ENCODE measurements at regions not wholly inside any gene's neighbourhood (a gene's known extent, or its start where the extent isn't known, plus 50 kb on each side); places are given as distances from the start of the nearest gene placed in this dataset.
"Not testable (repeated sequence)": the region's sequence is repeated elsewhere in the genome, so short reads cannot be mapped to it uniquely, and the experiment has no call there.

- H3K36me3 ChIP-seq (replicated peaks; ENCODE audit: insufficient read depth, low read depth); H3K4me3 ChIP-seq; H3K9me2 ChIP-seq (replicated peaks; ENCODE audit: insufficient read depth); H3K79me2 ChIP-seq; H3K9me3 ChIP-seq (ENCODE audit: low read depth); H3K4me1 ChIP-seq (ENCODE audit: insufficient read depth); H3K27me3 ChIP-seq; H4K20me1 ChIP-seq (ENCODE audit: insufficient read depth, poor library complexity, severe bottlenecking): not testable (repeated sequence)
- Histone ChIP-seq H3K27ac (peak overlapping the region; percentile 94), H3K4me2 (peak overlapping the region; percentile 74), H2AFZ (peak overlapping the region; percentile 5)
- WGBS (ENCODE audit: low lambda C conversion rate, missing lambda C conversion rate) = 21% methylated on average over 16 of the region's 16 CpGs
- DNase-seq (ENCODE audit: low spot score) = peak; percentile 52
These were observed 122.8 kb upstream of the DEFB108B start for GRCh38 chr11:71710171-71710671.

DNA sequence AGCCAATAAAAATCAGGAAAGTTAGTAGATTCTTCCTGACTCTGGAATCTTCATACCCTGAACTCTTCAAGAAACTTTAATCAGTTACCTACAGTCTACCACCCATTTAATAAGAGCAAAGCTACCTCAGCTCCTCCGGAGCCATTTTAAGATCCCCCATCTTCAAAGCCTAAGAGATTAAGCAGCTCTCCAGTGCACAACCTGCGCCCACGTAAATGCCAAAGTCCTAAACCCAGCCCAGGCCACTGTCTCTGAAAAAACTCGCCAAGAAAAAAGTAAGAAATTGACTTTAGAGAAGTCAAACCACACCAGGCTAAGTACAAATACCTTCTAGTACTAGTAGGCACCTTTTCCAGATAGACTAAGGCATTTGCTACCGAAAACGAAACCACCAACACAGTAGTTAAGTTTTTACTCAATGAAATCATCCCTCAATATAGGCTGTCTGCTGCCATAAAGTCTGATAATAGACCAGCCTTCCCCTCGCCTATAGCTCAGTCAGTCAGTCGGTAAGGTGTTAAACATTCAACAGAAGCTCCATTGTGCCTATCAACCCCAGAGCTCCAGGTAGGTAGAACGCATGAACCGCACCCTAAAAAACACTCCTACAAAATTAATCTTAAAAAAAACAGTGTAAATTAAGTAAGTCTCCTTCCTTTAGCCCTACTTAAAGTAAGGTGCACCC lies 122.2 kb upstream of the DEFB108B start:
- H3K79me2 ChIP-seq, H2AFZ ChIP-seq: not testable (repeated sequence)
- WGBS (ENCODE audit: low lambda C conversion rate, missing lambda C conversion rate) = 55% methylated on average over 10 of the region's 10 CpGs

GRCh38 chr11:71712350-71712749 lies 120.7 kb upstream of the DEFB108B start:
- H3K4me2 ChIP-seq; H3K9me3 ChIP-seq (ENCODE audit: low read depth); H3K9me2 ChIP-seq (replicated peaks; ENCODE audit: insufficient read depth); H3K36me3 ChIP-seq (replicated peaks; ENCODE audit: insufficient read depth, low read depth); H3K79me2 ChIP-seq; H3K4me3 ChIP-seq; DNase-seq (ENCODE audit: low spot score); H4K20me1 ChIP-seq (ENCODE audit: insufficient read depth, poor library complexity, severe bottlenecking); H2AFZ ChIP-seq; H3K27ac ChIP-seq; H3K27me3 ChIP-seq; H3K4me1 ChIP-seq (ENCODE audit: insufficient read depth): not testable (repeated sequence)
- 80% methylated on average over 2 of the region's 2 CpGs for WGBS (ENCODE audit: low lambda C conversion rate, missing lambda C conversion rate)

More for the DNA sequence above, 122.2 kb upstream of the DEFB108B start:
- not testable (repeated sequence) for H3K36me3 ChIP-seq (replicated peaks; ENCODE audit: insufficient read depth, low read depth); H3K9me2 ChIP-seq (replicated peaks; ENCODE audit: insufficient read depth); H3K4me1 ChIP-seq (ENCODE audit: insufficient read depth); DNase-seq (ENCODE audit: low spot score); H3K27me3 ChIP-seq; H3K9me3 ChIP-seq (ENCODE audit: low read depth); H4K20me1 ChIP-seq (ENCODE audit: insufficient read depth, poor library complexity, severe bottlenecking)
- Histone ChIP-seq H3K4me2 (peak overlapping the region; percentile 74), H3K4me3 (peak overlapping the region; percentile 5), H3K27ac (peak overlapping the region; percentile 94)

GRCh38 chr11:71712846-71713245 lies 120.2 kb upstream of the DEFB108B start:
- DNase-seq (ENCODE audit: low spot score); H3K4me2 ChIP-seq; H3K36me3 ChIP-seq (replicated peaks; ENCODE audit: insufficient read depth, low read depth); H3K9me2 ChIP-seq (replicated peaks; ENCODE audit: insufficient read depth); H3K4me1 ChIP-seq (ENCODE audit: insufficient read depth); H3K9me3 ChIP-seq (ENCODE audit: low read depth); H4K20me1 ChIP-seq (ENCODE audit: insufficient read depth, poor library complexity, severe bottlenecking); H3K4me3 ChIP-seq; H3K27ac ChIP-seq; H2AFZ ChIP-seq; H3K79me2 ChIP-seq; H3K27me3 ChIP-seq: not testable (repeated sequence)
- WGBS (ENCODE audit: low lambda C conversion rate, missing lambda C conversion rate) = 18% methylated on average over 5 of the region's 5 CpGs

DNA sequence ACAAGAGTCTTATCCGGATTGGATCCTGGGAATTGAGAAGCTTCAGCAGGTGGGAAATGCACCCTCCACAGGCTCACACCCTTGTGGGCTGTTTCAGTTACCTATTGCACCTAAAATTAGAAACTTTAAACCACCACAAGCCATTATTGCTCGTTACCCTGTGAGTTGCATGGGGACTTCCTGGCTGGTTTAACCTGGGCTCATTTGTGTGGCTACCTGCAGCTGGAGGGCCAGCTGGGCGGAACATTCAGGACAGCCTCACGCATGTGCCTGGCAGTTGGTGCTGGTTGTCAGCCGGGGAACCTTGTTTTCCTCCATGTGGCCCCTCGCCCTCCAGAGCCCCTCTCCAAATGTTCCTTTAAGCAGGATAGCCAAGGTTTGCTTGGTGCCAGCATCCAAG lies 118.5 kb upstream of the DEFB108B start:
- not testable (repeated sequence) for DNase-seq (ENCODE audit: low spot score); H3K4me2 ChIP-seq; H4K20me1 ChIP-seq (ENCODE audit: insufficient read depth, poor library complexity, severe bottlenecking); H3K4me3 ChIP-seq; H3K4me1 ChIP-seq (ENCODE audit: insufficient read depth); H3K9me2 ChIP-seq (replicated peaks; ENCODE audit: insufficient read depth); H3K9me3 ChIP-seq (ENCODE audit: low read depth); H3K27ac ChIP-seq; H2AFZ ChIP-seq; H3K36me3 ChIP-seq (replicated peaks; ENCODE audit: insufficient read depth, low read depth); H3K27me3 ChIP-seq; H3K79me2 ChIP-seq
- 88% methylated on average over 6 of the region's 6 CpGs for WGBS (ENCODE audit: low lambda C conversion rate, missing lambda C conversion rate)

- H3K4me3 ChIP-seq; H4K20me1 ChIP-seq (ENCODE audit: insufficient read depth, poor library complexity, severe bottlenecking); H2AFZ ChIP-seq; H3K9me3 ChIP-seq (ENCODE audit: low read depth); H3K27ac ChIP-seq; H3K79me2 ChIP-seq; H3K27me3 ChIP-seq; H3K36me3 ChIP-seq (replicated peaks; ENCODE audit: insufficient read depth, low read depth); H3K9me2 ChIP-seq (replicated peaks; ENCODE audit: insufficient read depth); H3K4me2 ChIP-seq; H3K4me1 ChIP-seq (ENCODE audit: insufficient read depth); DNase-seq (ENCODE audit: low spot score): not testable (repeated sequence)
- 75% methylated on average over 4 of the region's 11 CpGs for WGBS (ENCODE audit: low lambda C conversion rate, missing lambda C conversion rate)
These were observed 111.2 kb upstream of the DEFB108B start for GRCh38 chr11:71721840-71722239.

DNA sequence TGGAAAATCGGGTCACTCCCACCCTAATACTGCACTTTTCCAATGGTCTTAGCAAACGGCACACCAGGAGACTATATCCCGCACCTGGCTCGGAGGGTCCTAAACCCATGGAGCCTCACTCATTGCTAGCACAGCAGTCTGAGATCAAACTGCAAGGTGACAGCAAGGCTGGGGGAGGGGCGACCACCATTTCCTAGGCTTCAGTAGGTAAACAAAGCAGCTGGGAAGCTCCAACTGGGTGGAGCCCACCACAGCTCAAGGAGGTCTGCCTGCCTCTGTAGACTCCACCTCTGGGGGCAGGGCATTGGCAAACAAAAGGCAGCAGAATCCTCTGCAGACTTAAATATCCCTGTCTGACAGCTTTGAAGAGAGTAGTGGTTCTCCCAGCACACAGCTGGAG lies 109.0 kb upstream of the DEFB108B start:
- H3K4me1 ChIP-seq (ENCODE audit: insufficient read depth); H4K20me1 ChIP-seq (ENCODE audit: insufficient read depth, poor library complexity, severe bottlenecking); H3K4me3 ChIP-seq; H3K27me3 ChIP-seq; DNase-seq (ENCODE audit: low spot score); H3K36me3 ChIP-seq (replicated peaks; ENCODE audit: insufficient read depth, low read depth); H3K4me2 ChIP-seq; H3K9me2 ChIP-seq (replicated peaks; ENCODE audit: insufficient read depth); H2AFZ ChIP-seq; H3K79me2 ChIP-seq; H3K9me3 ChIP-seq (ENCODE audit: low read depth); H3K27ac ChIP-seq: not testable (repeated sequence)
- 75% methylated on average over 5 of the region's 5 CpGs for WGBS (ENCODE audit: low lambda C conversion rate, missing lambda C conversion rate)

GRCh38 chr11:71730748-71731147 lies 102.3 kb upstream of the DEFB108B start:
- not testable (repeated sequence) for H3K9me3 ChIP-seq (ENCODE audit: low read depth); H4K20me1 ChIP-seq (ENCODE audit: insufficient read depth, poor library complexity, severe bottlenecking); H3K27me3 ChIP-seq; H3K36me3 ChIP-seq (replicated peaks; ENCODE audit: insufficient read depth, low read depth); DNase-seq (ENCODE audit: low spot score); H3K9me2 ChIP-seq (replicated peaks; ENCODE audit: insufficient read depth); H2AFZ ChIP-seq; H3K4me3 ChIP-seq; H3K79me2 ChIP-seq; H3K27ac ChIP-seq; H3K4me2 ChIP-seq; H3K4me1 ChIP-seq (ENCODE audit: insufficient read depth)
- 97% methylated on average over 7 of the region's 8 CpGs for WGBS (ENCODE audit: low lambda C conversion rate, missing lambda C conversion rate)

Data from hepatocyte (in vitro differentiated cells).